ENCODE measurements at regions not wholly inside any gene's neighbourhood (a gene's known extent, or its start where the extent isn't known, plus 50 kb on each side); places are given as distances from the start of the nearest gene placed in this dataset.

DNA sequence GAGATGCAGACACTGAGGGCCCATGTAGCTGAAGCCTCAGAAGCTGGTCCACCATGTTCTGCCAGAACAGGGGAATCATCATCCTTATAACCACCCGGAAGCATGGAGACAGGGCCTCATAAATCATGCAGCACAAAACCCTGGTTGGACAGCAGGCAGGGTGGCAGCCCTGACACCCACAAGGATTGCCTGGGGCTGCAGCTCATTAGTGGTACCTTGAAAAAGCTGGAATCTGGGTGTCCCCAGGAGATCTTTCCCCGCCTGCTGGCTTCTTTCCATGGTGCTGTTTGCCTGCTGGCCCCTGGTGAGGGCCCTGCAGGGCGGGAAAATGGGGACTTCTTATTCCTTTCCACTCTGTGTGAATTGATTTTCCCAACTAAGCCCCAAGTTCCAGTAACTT, 50.6 kb upstream of the GGTLC1 start:
- TF ChIP-seq ZFX (IDR thresholded peaks at IDR 0.05; ENCODE audit: borderline replicate concordance): no peak
- TF ChIP-seq, protein P1, sequence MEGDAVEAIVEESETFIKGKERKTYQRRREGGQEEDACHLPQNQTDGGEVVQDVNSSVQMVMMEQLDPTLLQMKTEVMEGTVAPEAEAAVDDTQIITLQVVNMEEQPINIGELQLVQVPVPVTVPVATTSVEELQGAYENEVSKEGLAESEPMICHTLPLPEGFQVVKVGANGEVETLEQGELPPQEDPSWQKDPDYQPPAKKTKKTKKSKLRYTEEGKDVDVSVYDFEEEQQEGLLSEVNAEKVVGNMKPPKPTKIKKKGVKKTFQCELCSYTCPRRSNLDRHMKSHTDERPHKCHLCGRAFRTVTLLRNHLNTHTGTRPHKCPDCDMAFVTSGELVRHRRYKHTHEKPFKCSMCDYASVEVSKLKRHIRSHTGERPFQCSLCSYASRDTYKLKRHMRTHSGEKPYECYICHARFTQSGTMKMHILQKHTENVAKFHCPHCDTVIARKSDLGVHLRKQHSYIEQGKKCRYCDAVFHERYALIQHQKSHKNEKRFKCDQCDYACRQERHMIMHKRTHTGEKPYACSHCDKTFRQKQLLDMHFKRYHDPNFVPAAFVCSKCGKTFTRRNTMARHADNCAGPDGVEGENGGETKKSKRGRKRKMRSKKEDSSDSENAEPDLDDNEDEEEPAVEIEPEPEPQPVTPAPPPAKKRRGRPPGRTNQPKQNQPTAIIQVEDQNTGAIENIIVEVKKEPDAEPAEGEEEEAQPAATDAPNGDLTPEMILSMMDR (IDR thresholded peaks at IDR 0.05): no peak
- H3K27ac ChIP-seq: no peak overlapping the region
